ENCODE measurements at regions not wholly inside any gene's neighbourhood (a gene's known extent, or its start where the extent isn't known, plus 50 kb on each side); places are given as distances from the start of the nearest gene placed in this dataset.

DNA sequence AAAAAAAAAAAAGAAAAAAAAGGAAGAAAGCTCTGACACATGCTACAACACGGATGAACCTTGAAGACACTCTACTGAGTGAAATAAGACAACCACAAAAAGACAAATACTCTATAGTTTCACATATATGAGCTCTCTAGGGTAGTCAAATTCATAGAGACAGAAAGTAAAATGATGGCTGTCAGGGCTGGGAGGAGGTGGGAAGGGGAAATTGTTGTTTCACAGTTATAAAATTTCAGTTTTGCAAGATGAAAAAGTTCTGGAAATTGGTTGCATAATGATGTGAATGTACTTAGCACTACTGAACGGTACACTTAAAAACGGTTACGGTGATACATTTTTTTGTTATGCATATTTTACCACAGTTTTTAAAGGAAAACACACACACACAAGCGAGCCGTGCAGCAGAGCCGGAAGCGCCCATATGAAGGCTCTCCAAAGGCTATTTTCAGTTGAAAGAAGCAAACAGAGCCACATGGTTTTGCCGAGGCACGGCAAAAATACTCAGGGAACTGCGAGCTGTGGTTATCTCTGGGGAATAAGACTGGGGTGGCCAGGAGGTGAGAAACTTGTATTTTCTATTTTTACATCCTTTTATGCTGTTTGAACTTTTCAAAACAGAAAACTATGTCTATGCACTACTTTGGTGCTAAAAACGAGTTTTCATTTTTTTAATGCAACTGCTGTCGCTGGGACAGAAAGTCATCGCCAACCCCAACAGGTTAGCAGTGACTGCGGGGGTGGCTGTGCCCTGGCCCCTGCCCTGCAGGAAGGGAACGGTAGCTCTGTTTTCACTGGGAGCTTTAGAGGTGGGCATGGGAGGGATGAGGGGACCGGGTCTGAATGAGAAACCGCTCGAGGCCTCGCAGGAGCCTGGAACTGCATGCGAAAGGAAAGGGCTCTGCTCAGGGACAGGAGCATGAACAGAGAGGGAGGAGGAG is 132.9 kb downstream of the OAT start:
- no peak for DNase-seq

GRCh38 chr10:124283949-124284250 is 134.8 kb downstream of the OAT start:
- no peak for DNase-seq

GRCh38 chr10:124283215-124283948 is 135.3 kb downstream of the OAT start:
- no peak for DNase-seq

DNA sequence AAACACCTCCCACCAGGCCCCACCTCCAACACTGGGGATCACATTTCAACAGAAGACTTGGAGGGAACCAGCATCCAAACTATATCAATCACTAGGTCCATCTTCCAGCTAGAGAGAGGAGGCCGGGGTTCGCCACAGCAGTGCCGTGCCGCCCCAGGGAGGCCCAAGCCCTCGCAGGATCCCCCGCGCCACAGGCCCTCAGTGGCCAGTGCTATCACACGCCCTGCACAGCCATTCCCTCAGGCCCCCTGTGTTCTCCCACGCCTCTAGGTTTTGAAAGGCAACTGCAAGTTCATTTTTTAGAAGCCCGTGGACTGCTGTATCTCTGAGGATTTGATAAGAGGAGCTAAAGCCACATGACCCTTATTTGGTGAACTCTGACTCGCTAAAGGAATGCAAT is 136.4 kb downstream of the OAT start:
- no peak for DNase-seq

GRCh38 chr10:124281666-124282065 is 137.1 kb downstream of the OAT start:
- no peak for DNase-seq

DNA sequence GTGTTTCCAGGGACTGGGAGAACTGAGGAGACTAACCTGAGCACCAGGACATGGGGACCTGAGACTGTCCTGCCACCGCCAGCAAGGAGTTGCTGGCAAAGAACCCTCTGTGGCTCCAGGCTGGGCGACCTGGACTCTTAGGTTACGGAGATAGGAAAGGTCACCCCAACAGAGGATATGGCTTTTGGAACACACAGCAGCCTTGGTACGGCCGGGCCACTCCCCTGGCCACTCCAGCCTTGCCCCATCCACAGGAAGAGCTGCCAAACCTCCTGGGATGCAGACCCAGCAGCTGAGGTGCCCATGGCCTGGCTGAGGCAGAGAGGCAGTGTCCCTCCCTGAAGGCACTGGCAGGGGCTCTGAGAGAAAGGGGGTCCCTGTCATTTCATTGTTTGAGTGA is 137.8 kb downstream of the OAT start:
- DNase-seq, result no peak

DNA sequence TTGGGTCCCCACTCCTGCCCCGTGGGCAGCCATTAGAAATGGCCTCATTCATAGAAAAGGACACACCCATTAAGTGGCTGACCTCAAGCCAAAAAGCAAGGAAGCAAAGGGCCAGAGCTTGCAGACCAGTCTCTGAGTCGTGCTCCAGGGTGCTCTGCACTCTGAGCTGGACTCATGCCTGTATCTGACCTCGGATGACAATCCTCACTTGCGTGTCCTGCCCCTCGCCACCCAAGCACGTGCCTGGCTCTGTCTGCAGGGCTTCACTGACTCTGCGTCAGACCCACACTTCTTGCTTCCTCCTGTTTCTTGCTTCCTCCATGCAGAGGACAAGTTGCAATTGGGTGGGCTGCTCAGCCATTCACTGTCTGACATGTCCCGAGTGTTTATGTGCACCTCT is 138.8 kb downstream of the OAT start:
- no peak for DNase-seq

DNA sequence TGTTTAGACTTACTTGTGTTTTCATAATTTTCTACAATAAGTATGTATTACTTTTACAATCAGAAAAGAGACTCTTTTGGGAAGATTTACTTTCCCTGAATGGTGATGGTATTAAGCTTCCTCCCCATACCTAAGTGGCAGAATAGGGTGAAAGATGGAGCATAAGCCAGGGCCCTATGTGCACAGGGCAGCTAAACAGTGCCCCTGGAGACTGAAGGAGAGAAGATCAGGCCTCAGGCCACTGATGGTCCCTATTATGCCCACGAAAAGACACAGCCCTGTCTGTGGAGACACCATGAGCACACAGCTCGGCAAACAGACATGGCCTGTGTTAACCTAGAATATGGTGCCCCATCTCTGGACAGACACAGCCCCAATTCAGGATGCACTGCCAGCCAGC is 139.4 kb downstream of the OAT start:
- DNase-seq, result no peak

GRCh38 chr10:124278356-124278755 is 140.4 kb downstream of the OAT start:
- DNase-seq, result no peak

GRCh38 chr10:124273141-124273540 is 145.6 kb downstream of the OAT start:
- DNase-seq, result no peak

- no peak for DNase-seq
Measured at GRCh38 chr10:124271676-124272075, 147.0 kb downstream of the OAT start.

- no peak for DNase-seq
Measured at GRCh38 chr10:124270530-124271327, 148.0 kb downstream of the OAT start.

GRCh38 chr10:124268976-124269375 is 149.7 kb downstream of the OAT start:
- no peak for DNase-seq

- DNase-seq, result no peak
Measured at GRCh38 chr10:124267911-124268549, 150.7 kb downstream of the OAT start.

DNA sequence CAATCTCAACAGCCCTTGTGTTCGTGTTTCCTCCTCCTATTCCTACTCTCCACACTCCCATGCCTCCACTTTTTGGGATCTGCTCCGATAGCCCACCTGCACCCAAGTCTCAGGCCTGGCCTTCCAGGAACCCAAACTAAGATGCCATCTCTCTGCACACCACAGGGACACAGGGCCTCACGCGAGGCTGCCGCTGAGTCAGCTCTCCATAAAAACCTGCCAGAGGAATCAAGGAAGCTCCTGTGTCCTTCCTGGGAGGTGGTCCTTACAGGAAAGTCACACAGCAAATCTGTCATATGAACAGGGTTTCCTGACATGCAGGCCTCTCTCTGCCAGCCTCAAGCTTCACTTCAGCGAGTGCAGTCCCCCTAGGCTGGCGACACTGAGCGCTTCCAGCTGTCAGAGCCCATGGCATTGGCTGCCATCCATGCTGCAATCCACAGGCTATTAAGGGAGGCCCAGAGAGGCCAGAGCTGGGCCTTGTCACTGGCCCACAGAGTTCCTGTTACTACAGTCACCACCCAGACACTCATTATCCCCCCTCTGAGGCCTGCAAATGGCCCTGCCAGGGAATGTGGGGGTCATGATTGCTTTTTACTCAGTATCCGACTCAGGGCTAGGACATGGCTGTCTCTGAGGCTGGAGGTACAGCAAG is 151.4 kb downstream of the OAT start:
- DNase-seq, result no peak

GRCh38 chr10:124266468-124267230 is 152.1 kb downstream of the OAT start:
- DNase-seq, result no peak

GRCh38 chr10:124265776-124266467 is 152.8 kb downstream of the OAT start:
- no peak for DNase-seq

DNA sequence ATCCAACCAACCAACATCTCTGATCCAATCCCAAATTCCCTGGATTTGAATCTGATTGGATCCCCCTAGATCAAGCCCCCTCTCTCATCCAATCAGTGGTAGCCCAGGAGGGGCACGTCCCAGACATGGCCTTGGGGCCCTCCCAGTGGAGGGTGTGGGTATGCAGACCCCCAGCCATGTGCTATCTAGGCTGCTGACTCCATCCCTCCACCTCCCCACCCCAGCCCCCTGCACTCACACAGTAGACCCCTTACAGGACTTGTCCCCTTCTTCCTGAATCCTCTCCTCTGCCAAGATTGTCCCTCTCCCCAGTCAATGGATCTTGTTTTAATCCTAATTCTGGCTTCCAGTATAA is 153.4 kb downstream of the OAT start:
- DNase-seq, result no peak

DNA sequence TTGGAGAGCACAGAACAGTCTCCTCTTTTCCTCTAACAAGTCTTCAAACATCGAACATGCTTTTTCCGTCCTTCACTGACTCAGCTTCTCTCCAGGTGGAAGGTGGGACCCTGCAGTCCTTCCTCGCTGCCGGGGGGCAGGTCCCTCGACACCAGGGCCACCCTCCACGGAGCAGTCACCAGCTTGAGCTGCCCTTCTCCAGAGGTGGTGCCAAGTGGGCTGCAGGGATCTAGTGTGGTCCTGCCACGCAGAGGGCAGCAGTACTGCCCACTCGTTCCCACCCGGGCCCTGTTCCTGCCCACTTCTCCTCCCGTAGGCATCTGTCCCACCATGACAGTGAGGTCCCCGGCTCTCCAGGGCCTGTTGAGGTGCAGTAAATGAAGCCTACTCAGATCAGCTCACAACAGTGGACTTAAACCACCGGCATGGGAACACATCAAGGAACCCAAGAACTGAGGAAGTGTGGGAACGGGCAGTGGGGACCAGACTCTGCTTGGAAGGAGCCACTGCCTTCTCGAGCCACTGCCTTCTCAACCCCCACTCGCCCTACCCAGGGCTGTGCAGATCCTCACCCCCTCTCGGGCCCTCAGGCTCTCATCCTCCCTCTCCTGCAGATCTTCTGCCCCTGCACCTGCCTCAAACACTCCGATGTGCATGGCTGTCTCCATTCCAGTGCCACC is 153.9 kb downstream of the OAT start:
- no peak for DNase-seq

DNA sequence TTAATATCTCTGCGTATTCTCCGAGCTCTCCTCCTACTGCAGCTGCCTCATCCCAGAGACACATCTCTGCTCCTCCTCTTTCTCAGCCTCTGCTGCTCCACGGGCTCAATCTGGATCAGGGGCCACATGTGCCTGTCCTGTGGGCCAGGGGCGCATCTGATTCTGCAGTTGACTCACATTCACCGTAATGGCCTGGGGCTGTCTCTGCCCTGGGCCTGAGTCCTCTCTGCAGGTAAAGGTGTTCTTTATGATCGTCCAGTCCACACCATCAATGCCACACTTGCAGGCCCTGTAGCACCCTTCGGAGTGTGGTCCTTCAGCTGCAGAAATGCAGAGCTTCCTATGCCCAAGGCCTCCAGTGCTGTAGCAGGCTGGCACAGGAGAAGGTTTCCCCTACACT is 154.5 kb downstream of the OAT start:
- no peak for DNase-seq

- DNase-seq, result no peak
Measured at GRCh38 chr10:124263726-124264125, 155.0 kb downstream of the OAT start.

Measured in OCI-M1 (cell line).